ENCODE measurements at regions not wholly inside any gene's neighbourhood (a gene's known extent, or its start where the extent isn't known, plus 50 kb on each side); places are given as distances from the start of the nearest gene placed in this dataset.
"Not testable (repeated sequence)": the region's sequence is repeated elsewhere in the genome, so short reads cannot be mapped to it uniquely, and the experiment has no call there.

- DNase-seq (ENCODE audit: low read depth) = peak; percentile 24
These were observed 242.0 kb upstream of the TRPM3 start for GRCh38 chr9:71363286-71363961.

DNA sequence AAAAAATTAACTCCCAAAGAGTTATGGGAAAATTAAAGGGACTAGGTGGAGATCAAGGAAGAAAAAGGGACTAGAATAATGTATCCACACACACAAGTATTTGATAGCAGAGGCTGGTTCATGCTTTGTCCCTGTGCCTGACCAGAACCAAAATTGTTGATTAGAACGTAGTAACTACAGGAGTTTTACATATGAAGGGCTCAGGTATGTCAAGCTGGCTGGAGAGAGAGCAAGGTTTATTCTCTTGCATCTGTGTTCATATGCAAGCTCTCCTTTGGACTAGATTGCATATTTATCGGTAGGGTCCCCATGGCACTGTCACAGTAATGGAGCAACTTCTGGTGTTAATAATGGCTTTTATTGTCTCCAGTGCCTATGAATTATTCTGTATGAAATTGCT, 239.9 kb upstream of the TRPM3 start:
- no peak for DNase-seq (ENCODE audit: low read depth)

DNA sequence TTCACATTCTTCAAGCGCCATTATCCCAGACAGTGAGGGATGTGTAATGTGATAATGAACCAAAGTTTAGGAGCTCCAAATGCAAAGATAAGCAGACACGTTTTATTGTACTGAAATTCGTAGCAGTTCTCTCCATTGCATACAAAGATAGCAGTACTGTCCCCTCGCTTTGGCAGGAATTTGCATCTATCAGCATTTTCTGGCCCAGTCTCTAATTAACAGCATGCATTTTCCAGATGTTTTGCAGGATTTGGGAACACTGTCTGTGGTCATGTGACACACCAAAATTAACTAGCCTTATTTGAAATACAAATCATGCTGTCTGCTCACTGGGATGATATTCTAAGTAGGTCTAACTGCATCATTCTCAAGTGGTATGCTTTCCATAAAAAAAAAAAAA, 235.9 kb upstream of the TRPM3 start:
- DNase-seq (ENCODE audit: low read depth) = no peak

DNA sequence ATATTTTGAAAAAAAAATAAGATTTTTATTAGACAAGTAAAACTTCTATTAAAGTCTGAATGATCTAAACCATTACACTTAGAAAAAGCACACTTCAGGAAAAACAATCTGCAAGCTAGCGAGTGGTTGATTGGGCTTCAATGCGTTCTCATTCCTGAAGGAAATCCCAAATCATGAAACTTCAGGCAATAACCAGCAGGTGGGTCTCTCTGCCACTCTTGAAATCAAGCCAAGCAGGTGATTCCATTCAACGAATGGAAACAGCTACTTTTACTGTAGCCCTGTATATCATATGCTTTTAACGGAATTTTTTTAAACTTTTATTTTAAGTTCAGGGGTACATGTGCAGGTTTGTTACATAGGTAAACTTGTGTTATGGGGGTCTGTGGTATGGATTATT, 234.5 kb upstream of the TRPM3 start:
- DNase-seq (ENCODE audit: low read depth) = no peak

- peak; percentile 55 for DNase-seq (ENCODE audit: low read depth)
These were observed 232.3 kb upstream of the TRPM3 start for GRCh38 chr9:71353720-71354119.

DNA sequence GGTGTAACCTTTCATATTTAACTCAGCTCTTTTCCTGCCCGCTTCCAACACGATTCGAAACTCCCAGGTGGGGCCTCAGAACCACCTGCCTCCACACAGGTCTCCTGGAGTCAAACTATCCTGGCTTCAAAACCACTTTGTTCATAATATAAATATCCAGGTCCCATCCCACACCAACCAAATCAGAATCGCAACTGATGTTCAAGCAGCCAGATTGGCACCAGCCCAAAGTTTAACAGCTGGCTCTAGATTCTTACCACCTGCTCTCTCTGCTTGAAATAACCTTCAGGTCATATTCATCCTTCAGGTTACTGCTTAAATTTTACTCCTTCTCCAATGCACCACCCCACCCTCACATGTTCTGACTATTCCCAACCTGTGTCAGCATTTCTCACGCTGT, 231.4 kb upstream of the TRPM3 start:
- DNase-seq (ENCODE audit: low read depth) = no peak

- DNase-seq (ENCODE audit: low read depth) = no peak
These were observed 227.8 kb upstream of the TRPM3 start for GRCh38 chr9:71349218-71349617.

DNA sequence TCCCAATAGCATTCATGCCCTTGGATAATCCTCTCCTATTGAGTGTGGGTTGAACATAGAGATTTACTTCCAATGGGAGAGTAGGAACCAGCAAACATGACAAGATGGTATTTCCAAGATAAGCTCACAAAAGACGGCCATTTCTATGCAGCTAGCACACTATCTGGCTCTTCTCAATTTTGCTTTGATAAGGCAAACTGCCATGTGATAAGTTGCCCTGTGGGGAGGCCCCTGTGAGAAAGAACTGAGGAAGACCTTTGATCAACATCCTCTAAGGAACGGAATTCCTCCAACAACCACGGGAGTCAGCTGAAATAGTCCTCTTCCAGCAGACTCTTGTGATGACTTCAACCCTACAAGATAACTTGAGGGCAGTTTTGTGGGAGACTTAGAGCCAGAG, 211.9 kb upstream of the TRPM3 start:
- no peak for DNase-seq (ENCODE audit: low read depth)

GRCh38 chr9:71331603-71332002, 210.2 kb upstream of the TRPM3 start:
- no peak for DNase-seq (ENCODE audit: low read depth)

DNA sequence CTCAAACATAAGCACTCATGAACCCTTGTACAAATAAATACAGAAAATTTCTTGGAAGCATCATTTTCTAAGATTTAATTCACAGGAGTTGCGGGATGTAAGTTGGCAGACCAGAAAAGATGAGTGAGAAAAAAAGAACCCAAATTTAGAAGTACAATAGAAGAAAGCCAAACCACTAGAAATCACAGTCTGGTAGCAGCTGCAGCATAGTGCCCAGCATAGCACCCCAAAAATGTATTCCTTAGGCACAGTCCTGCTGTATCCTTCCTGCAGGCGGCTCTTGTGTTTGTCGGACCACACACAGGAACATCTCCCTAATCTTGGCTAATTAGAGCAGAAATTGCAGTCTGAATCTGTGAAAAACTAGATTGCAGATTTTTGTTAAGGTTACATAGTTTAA, 208.5 kb upstream of the TRPM3 start:
- DNase-seq (ENCODE audit: low read depth) = no peak

- DNase-seq (ENCODE audit: low read depth) = no peak
These were observed 204.9 kb upstream of the TRPM3 start for GRCh38 chr9:71326360-71326759.

DNA sequence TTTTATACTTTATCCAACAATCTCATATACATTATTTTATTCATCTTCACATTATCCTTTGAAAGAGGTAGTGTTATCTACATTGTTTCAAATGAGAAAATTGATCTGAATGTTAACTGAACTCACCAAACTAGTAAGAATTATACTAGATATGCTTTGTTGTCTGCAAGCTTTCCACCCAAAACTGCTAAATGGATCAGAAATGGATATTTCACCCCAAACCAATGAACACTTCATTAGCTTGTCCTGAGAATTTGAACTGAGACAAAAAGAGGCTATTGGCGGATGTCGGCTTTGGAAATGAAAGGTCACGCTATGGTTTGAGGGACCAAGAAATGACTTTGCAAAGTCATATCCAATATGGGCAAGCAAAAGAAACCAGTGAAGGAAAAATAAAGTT, 201.9 kb upstream of the TRPM3 start:
- no peak for DNase-seq (ENCODE audit: low read depth)

DNA sequence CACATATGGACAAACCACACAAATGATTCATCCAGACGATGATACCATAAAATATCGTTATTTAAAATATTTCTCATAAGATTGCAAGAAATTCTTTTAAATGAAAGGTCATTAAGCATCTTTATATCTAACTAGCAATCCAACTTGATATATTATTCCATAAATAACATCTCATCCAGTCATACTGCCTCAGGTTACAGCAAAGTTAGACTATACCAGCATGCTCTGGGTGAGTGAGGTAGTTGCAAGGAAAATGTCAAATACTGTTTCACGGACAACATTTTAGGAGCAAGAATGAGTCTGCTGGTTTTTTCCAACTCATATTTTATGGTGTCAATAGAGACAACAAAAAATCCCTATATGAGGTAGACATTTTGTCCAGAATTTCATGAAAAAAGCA, 200.9 kb upstream of the TRPM3 start:
- DNase-seq (ENCODE audit: low read depth) = no peak

DNA sequence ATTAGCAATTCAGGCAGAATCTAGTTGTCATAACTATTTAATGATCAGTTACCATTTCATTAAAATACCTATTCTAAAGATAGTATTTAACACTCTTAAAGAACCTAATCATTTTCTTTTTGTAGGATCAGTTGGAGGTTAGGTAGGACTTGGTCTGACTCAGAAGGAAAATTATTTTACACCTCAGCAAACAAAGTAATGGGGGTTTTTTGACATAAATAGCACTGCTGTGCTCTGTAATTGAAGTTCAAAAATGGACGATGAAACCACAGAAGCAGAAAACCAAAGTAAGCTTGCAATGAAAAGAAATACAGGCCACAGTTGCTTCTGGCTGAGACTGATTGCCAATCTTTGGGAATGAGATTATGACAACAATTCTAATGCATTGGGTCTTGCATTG, 187.0 kb upstream of the TRPM3 start:
- DNase-seq (ENCODE audit: low read depth) = no peak

DNA sequence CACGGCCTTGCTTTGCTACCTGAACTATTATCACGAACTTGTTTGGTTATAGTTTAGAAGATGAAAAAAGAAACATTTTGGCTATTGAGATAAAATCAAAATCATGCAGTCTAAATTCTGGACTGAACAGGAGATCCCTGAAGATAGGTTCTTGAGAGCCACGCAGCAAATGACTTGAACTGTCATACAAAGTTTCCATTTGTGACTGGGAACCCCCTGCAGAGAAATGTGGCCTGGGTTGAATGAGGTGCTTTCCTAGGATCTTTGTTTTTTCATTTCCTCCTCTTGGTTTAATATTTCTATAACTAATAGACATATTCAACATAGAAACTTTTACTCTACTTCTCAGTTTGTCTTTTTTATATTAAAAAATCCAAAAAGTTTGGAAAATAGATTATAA, 184.7 kb upstream of the TRPM3 start:
- no peak for DNase-seq (ENCODE audit: low read depth)

GRCh38 chr9:71303351-71303750, 181.9 kb upstream of the TRPM3 start:
- no peak for DNase-seq (ENCODE audit: low read depth)

- peak; percentile 23 for DNase-seq (ENCODE audit: low read depth)
These were observed 181.4 kb upstream of the TRPM3 start for GRCh38 chr9:71302776-71303175.

DNA sequence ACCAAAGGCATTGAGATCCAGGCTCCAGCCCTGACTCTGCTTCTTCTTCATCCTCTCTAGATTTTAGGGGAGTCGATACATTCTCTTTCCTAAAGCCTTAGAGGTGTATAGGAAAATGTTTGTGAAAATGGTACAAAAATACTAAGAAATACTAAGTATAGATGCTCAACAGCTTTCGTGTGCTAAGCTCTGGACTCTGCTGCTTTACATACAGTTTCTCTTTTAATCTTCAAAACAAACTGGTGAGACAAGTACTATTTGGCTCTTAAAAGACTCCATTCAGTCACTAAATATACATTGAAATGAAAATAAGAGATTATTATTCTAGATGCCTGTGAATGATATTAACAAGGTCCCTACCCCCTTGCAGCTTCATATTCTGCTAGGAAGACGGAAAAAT, 174.5 kb upstream of the TRPM3 start:
- DNase-seq (ENCODE audit: low read depth) = no peak

DNA sequence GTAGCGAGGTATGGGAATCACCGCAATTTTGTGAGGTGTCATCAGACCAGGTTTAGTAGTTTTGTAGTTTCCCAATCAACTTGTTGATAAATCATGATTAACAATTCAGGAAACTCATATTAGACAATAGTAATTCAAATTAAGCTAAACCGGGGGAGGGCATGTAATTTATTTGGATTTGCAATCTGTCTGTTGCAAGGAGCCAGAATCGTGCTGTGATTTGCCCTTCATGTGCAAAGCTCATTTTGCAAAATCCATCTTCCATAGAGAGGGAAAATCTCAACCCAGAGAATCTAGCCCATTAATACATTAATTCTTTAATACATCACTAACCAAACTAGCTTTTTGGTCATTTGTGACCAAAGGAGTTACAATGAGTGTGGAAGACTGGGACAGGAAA, 164.7 kb upstream of the TRPM3 start:
- DNase-seq (ENCODE audit: low read depth) = no peak

DNA sequence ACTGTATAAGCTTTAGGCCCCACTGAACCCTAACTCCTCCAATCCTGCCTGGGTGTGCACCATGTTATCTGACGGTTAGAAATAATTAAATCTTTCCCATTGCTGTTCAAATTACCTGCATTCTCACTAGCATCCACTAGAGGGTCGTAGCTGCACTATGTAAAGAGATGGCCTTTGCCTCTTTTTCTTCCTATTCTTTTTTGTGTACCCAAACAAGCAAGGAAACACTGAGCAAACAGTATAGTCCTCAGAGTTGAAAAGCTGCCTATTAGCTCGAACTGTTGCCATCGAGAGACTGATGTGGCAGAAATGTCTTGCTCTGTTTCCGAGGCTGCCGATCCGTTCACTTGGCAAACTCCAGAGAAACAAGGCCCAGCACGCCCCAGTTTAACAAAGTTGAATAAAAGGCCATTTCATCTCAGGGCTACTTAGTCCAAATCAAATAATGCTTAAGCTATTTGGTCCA, 163.8 kb upstream of the TRPM3 start:
- DNase-seq (ENCODE audit: low read depth) = peak; percentile 47

- not testable (repeated sequence) for DNase-seq (ENCODE audit: low read depth)
These were observed 160.7 kb upstream of the TRPM3 start for GRCh38 chr9:71282116-71282515.

- no peak for DNase-seq (ENCODE audit: low read depth)
These were observed 157.8 kb upstream of the TRPM3 start for GRCh38 chr9:71279151-71279739.

- no peak for DNase-seq (ENCODE audit: low read depth)
These were observed 152.2 kb upstream of the TRPM3 start for GRCh38 chr9:71273613-71274012.

- DNase-seq (ENCODE audit: low read depth) = no peak
These were observed 150.2 kb upstream of the TRPM3 start for GRCh38 chr9:71271602-71272001.

Data from fibroblast of gingiva (primary cell).